ENCODE measurements at regions not wholly inside any gene's neighbourhood (a gene's known extent, or its start where the extent isn't known, plus 50 kb on each side); places are given as distances from the start of the nearest gene placed in this dataset.
A peak's percentile ranks its signal among the peaks of the same experiment; 100 is the strongest.

- peak; percentile 93 for TF ChIP-seq L3MBTL2 (IDR thresholded peaks at IDR 0.05)
- peak in 1 of 2 experiments; percentile 50 for TF ChIP-seq E2F6 (IDR thresholded peaks at IDR 0.05; ENCODE audit: borderline replicate concordance in 1 of 2, extremely low read depth in 1 of 2, insufficient read depth in 1 of 2, insufficient read length in 1 of 2, low read depth in 1 of 2, low read length in 1 of 2, poor library complexity in 1 of 2, severe bottlenecking in 1 of 2)
- TF ChIP-seq ADNP (tag; IDR thresholded peaks at IDR 0.05) = peak; percentile 70
- TF ChIP-seq CXXC5 (CRISPR knock-in tag; IDR thresholded peaks at IDR 0.05) = peak; percentile 89
- peak in 1 of 2 experiments; percentile 55; a peak in 1 of 4 replicates for TF ChIP-seq ZNF639 (CRISPR knock-in tag; conservative IDR thresholded peaks at IDR 0.05 in 1 of 2, IDR thresholded peaks at IDR 0.05 in 1 of 2)
- peak; percentile 55; the same call in 1 of the 2 replicates for TF ChIP-seq GATA2 (CRISPR knock-in tag; IDR thresholded peaks at IDR 0.05)
- 0 out of 2 replicates have a peak, but pooled peaks have one; percentile 21 for TF ChIP-seq MBD2 (IDR thresholded peaks at IDR 0.05; ENCODE audit: borderline replicate concordance, low read depth)
- TF ChIP-seq PML (IDR thresholded peaks at IDR 0.05; ENCODE audit: low read length) = peak; percentile 61
- peak; percentile 92 for TF ChIP-seq ZNF592 (IDR thresholded peaks at IDR 0.05)
- peak; percentile 34 to 61; a peak in 2 of 4 replicates for TF ChIP-seq NRF1 (conservative IDR thresholded peaks at IDR 0.05 in 1 of 2, IDR thresholded peaks at IDR 0.05 in 1 of 2)
- TF ChIP-seq PRDM10 (IDR thresholded peaks at IDR 0.05; ENCODE audit: partially characterized antibody) = peak; percentile 31
- TF ChIP-seq SMARCA4 (IDR thresholded peaks at IDR 0.05) = peak; percentile 91
- TF ChIP-seq NEUROD1 (IDR thresholded peaks at IDR 0.05; ENCODE audit: borderline replicate concordance, low read depth, low read length, partially characterized antibody) = peak; percentile 22
- 0 out of 4 replicates have a peak, but pooled peaks of 1 of the 2 experiments have one; percentile 52 for TF ChIP-seq TEAD1 (CRISPR knock-in tag; IDR thresholded peaks at IDR 0.05)
- TF ChIP-seq RCOR1 (IDR thresholded peaks at IDR 0.05; ENCODE audit: borderline replicate concordance in 1 of 2, low read depth in 2 of 2, low read length in 2 of 2) = peak in 1 of 2 experiments; percentile 71; a peak in 3 of 4 replicates
- TF ChIP-seq DDX20 (tag; IDR thresholded peaks at IDR 0.05; ENCODE audit: low read depth) = peak; percentile 39; the same call in 1 of the 2 replicates
- peak; percentile 81 to 86 for TF ChIP-seq TRIM24 (IDR thresholded peaks at IDR 0.05)
Observed at GRCh38 chr16:21536740-21537139, 62.6 kb upstream of the METTL9 start (continued).
